ENCODE measurements at regions not wholly inside any gene's neighbourhood (a gene's known extent, or its start where the extent isn't known, plus 50 kb on each side); places are given as distances from the start of the nearest gene placed in this dataset.
"Not testable (repeated sequence)": the region's sequence is repeated elsewhere in the genome, so short reads cannot be mapped to it uniquely, and the experiment has no call there.

GRCh38 chr14:106365894-106366293 lies 839.5 kb downstream of the TMEM121 start:
- FAIRE-seq; DNase-seq (ENCODE audit: insufficient read length, low spot score): not testable (repeated sequence)

GRCh38 chr14:106366971-106367370 lies 840.6 kb downstream of the TMEM121 start:
- FAIRE-seq; DNase-seq (ENCODE audit: insufficient read length, low spot score): not testable (repeated sequence)

- DNase-seq (ENCODE audit: insufficient read length, low spot score); FAIRE-seq: not testable (repeated sequence)
Observed at GRCh38 chr14:106369456-106369855, 843.1 kb downstream of the TMEM121 start.

GRCh38 chr14:106372870-106373652 lies 846.7 kb downstream of the TMEM121 start:
- no peak for FAIRE-seq
- DNase-seq (ENCODE audit: insufficient read length, low spot score) = peak; percentile 22
- TF ChIP-seq POLR2A (IDR thresholded peaks at IDR 0.05; ENCODE audit: low read depth, low read length) = no peak

- DNase-seq (ENCODE audit: insufficient read length, low spot score); FAIRE-seq: not testable (repeated sequence)
Observed at GRCh38 chr14:106373653-106374110, 847.3 kb downstream of the TMEM121 start.

GRCh38 chr14:106377432-106377831 lies 851.0 kb downstream of the TMEM121 start:
- TF ChIP-seq POLR2A (IDR thresholded peaks at IDR 0.05; ENCODE audit: low read depth, low read length) = no peak
- DNase-seq (ENCODE audit: insufficient read length, low spot score) = no peak
- no peak for FAIRE-seq

GRCh38 chr14:106378191-106378590 lies 851.8 kb downstream of the TMEM121 start:
- DNase-seq (ENCODE audit: insufficient read length, low spot score) = no peak
- no peak for FAIRE-seq

GRCh38 chr14:106380740-106381139 lies 854.4 kb downstream of the TMEM121 start:
- FAIRE-seq (no peak), DNase-seq (ENCODE audit: insufficient read length, low spot score) (no peak)
- no peak for TF ChIP-seq POLR2A (IDR thresholded peaks at IDR 0.05; ENCODE audit: low read depth, low read length)

More at GRCh38 chr14:106378191-106378590, 851.8 kb downstream of the TMEM121 start:
- no peak for TF ChIP-seq POLR2A (IDR thresholded peaks at IDR 0.05; ENCODE audit: low read depth, low read length)

- not testable (repeated sequence) for FAIRE-seq; DNase-seq (ENCODE audit: insufficient read length, low spot score)
Observed at GRCh38 chr14:106389186-106389585, 862.8 kb downstream of the TMEM121 start.

- FAIRE-seq (no peak), DNase-seq (ENCODE audit: insufficient read length, low spot score) (no peak)
- TF ChIP-seq POLR2A (IDR thresholded peaks at IDR 0.05; ENCODE audit: low read depth, low read length) = no peak
Observed at GRCh38 chr14:106390401-106390800, 864.0 kb downstream of the TMEM121 start.

GRCh38 chr14:106390947-106391346 lies 864.6 kb downstream of the TMEM121 start:
- FAIRE-seq = no peak
- TF ChIP-seq POLR2A (IDR thresholded peaks at IDR 0.05; ENCODE audit: low read depth, low read length) = no peak
- no peak for DNase-seq (ENCODE audit: insufficient read length, low spot score)

GRCh38 chr14:106393742-106394141 lies 867.4 kb downstream of the TMEM121 start:
- DNase-seq (ENCODE audit: insufficient read length, low spot score) (no peak), FAIRE-seq (no peak)
- TF ChIP-seq POLR2A (IDR thresholded peaks at IDR 0.05; ENCODE audit: low read depth, low read length) = no peak

- no peak for TF ChIP-seq POLR2A (IDR thresholded peaks at IDR 0.05; ENCODE audit: low read depth, low read length)
Observed at GRCh38 chr14:106395456-106396050, 869.2 kb downstream of the TMEM121 start.

GRCh38 chr14:106396999-106397398 lies 870.6 kb downstream of the TMEM121 start:
- FAIRE-seq = no peak

More at GRCh38 chr14:106395456-106396050, 869.2 kb downstream of the TMEM121 start:
- FAIRE-seq (no peak), DNase-seq (ENCODE audit: insufficient read length, low spot score) (no peak)

GRCh38 chr14:106398931-106399331 lies 872.5 kb downstream of the TMEM121 start:
- not testable (repeated sequence) for DNase-seq (ENCODE audit: insufficient read length, low spot score); FAIRE-seq

More at GRCh38 chr14:106396999-106397398, 870.6 kb downstream of the TMEM121 start:
- no peak for TF ChIP-seq POLR2A (IDR thresholded peaks at IDR 0.05; ENCODE audit: low read depth, low read length)
- no peak for DNase-seq (ENCODE audit: insufficient read length, low spot score)

- not testable (repeated sequence) for FAIRE-seq; DNase-seq (ENCODE audit: insufficient read length, low spot score)
Observed at GRCh38 chr14:106401316-106401715, 874.9 kb downstream of the TMEM121 start.

GRCh38 chr14:106410229-106410628 lies 883.8 kb downstream of the TMEM121 start:
- not testable (repeated sequence) for FAIRE-seq; DNase-seq (ENCODE audit: insufficient read length, low spot score)

Data from H54 (cell line).